ENCODE measurements at regions not wholly inside any gene's neighbourhood (a gene's known extent, or its start where the extent isn't known, plus 50 kb on each side); places are given as distances from the start of the nearest gene placed in this dataset.

DNA sequence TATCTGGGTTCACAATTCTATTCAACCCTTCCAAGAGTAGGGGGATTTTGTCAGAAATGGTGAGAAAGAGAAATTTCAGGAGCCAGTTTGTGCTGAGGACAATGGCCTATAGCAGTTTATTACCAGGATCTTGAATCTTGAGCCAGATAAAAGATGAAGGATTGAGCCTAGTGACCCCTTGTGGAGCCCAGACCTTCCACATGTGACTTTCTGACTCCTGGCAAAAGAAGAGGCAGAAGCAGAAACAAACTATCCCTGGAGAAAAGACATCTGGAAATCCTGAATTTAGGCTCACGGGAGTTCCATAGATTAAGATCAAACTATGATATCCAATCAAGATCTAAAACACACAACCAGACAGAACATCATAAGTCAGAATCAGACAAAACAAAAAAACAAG is 60.9 kb upstream of the CHRM2 start:
- CTCF ChIA-PET, result no interaction called here
- POLR2A ChIA-PET (ENCODE audit: low non-redundant PET), result no interaction called here
- TF ChIP-seq, protein P1, sequence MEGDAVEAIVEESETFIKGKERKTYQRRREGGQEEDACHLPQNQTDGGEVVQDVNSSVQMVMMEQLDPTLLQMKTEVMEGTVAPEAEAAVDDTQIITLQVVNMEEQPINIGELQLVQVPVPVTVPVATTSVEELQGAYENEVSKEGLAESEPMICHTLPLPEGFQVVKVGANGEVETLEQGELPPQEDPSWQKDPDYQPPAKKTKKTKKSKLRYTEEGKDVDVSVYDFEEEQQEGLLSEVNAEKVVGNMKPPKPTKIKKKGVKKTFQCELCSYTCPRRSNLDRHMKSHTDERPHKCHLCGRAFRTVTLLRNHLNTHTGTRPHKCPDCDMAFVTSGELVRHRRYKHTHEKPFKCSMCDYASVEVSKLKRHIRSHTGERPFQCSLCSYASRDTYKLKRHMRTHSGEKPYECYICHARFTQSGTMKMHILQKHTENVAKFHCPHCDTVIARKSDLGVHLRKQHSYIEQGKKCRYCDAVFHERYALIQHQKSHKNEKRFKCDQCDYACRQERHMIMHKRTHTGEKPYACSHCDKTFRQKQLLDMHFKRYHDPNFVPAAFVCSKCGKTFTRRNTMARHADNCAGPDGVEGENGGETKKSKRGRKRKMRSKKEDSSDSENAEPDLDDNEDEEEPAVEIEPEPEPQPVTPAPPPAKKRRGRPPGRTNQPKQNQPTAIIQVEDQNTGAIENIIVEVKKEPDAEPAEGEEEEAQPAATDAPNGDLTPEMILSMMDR (conservative IDR thresholded peaks at IDR 0.05; ENCODE audit: low read depth), result no peak
- no peak for DNase-seq (ENCODE audit: low spot score)
- no peak overlapping the region for H3K27ac ChIP-seq

DNA sequence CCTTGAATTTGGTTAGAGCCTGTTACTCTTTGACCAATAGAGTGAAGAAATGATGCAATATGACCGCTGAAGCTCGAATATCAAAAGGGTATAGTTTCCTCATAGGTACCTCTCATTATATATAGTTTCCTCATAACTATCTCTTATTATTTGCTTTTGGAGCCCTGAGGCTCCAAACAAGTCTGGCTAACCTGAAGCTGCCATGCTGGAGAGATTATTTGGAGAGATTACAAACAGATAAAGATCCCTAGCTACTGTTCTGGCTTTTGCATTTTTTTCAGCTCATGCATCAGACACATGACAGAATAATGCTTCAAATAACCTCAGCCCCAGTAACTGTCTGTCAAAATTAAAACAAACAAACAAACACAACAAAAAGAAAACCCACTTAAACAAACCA is 65.4 kb upstream of the CHRM2 start:
- POLR2A ChIA-PET (ENCODE audit: low non-redundant PET), result no interaction called here
- TF ChIP-seq, protein P1 (conservative IDR thresholded peaks at IDR 0.05; ENCODE audit: low read depth), result no peak
- no peak for DNase-seq (ENCODE audit: low spot score)
- CTCF ChIA-PET, result interaction anchor here (0.7 kb wide), 1 partner anchor 1147 kb away, joined by 3 read pairs; no protein-coding TSS in a partner anchor
- H3K27ac ChIP-seq, result no peak overlapping the region

DNA sequence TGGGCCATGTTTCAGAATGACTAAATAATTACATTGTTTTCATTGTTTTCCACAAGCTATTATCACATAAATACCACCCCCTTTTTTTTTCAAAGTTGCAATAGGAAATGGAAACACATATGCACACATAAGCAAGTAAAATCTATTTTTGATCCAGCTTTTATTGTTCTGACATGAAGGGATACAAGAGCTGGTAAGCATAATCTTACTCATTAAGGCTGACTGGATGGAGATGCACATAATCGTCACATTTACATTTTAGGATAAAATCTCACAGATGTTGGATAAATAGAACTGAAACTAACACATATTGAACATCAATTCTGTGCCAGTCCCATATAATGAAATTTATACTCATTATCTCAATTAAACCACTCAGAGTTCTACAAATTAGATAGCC is 84.5 kb upstream of the CHRM2 start:
- POLR2A ChIA-PET (ENCODE audit: low non-redundant PET), result no interaction called here
- TF ChIP-seq, protein P1 (conservative IDR thresholded peaks at IDR 0.05; ENCODE audit: low read depth), result no peak
- DNase-seq (ENCODE audit: low spot score), result no peak
- CTCF ChIA-PET, result no interaction called here
- H3K27ac ChIP-seq, result no peak overlapping the region

DNA sequence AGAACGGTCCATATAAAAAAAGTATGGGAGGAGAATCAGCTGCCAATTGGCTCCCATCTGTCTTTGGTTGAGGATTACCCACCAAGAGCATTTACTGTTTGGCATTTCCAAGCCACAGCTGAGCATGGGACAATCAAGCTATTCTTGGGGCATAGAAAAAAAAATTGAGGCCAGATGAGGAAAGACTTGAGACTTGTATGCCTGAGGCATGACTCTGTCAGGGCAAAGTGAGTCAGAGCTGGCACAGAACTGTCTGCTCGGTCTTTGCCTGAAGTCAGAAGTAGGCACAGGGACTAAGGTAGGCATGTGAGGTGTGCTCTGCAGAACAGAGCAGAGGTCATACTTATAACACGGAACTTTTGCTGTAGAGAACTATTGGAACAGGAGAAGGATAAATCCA is 126.5 kb upstream of the CHRM2 start:
- no peak for DNase-seq (ENCODE audit: low spot score)

DNA sequence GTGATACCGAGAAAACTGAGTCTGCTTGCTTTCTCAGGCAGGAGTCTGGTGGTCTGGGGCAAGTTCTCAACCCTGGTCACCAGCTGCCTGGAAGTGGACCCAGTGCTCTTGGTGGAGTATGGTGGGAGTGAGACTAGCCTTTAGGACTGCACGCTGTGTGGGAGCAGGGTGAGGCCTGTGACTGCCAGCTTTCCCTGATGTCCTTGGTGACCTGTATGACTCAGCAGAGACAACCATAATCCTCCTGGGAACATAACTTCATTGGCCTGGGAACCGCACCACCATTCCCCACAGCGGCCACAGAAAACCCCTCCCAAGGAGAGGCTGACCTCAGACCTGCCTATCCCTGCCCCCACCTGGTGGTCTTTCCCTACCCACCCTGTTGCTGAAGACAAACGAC is 139.5 kb upstream of the CHRM2 start:
- CTCF ChIA-PET, result interaction anchor here (0.7 kb wide), 1 partner anchor 642 kb away, joined by 4 read pairs; no protein-coding TSS in a partner anchor
- POLR2A ChIA-PET (ENCODE audit: low non-redundant PET), result no interaction called here
- TF ChIP-seq, protein P1 (conservative IDR thresholded peaks at IDR 0.05; ENCODE audit: low read depth), result no peak
- no peak for DNase-seq (ENCODE audit: low spot score)
- no peak overlapping the region for H3K27ac ChIP-seq

More for the DNA sequence above, 126.5 kb upstream of the CHRM2 start:
- no peak overlapping the region for H3K27ac ChIP-seq
- ChIA-PET CTCF (no interaction called here), POLR2A (ENCODE audit: low non-redundant PET) (no interaction called here)
- TF ChIP-seq, protein P1 (conservative IDR thresholded peaks at IDR 0.05; ENCODE audit: low read depth), result no peak

DNA sequence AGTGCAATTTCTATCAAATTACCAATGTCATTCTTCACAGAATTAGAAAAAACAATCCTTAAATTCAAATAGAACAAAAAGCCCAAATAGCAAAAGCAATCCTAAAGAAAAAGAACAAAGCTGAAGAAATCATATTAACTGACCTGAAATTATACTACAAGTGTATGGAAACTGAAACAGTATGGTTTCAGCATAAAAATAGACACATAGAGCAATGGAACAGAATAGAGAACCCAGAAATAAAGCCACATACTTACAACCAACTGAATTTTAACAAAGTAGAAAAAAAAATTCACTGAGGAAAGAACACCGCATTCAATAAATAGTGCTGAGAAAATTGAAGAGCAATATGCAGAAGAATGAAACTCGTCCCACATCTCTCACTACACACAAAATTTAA is 142.0 kb upstream of the CHRM2 start:
- DNase-seq (ENCODE audit: low spot score), result no peak
- TF ChIP-seq, protein P1 (conservative IDR thresholded peaks at IDR 0.05; ENCODE audit: low read depth), result no peak
- H3K27ac ChIP-seq, result no peak overlapping the region
- CTCF ChIA-PET, result no interaction called here
- POLR2A ChIA-PET (ENCODE audit: low non-redundant PET), result no interaction called here

All from RWPE1 (cell line).